ENCODE measurements at regions not wholly inside any gene's neighbourhood (a gene's known extent, or its start where the extent isn't known, plus 50 kb on each side); places are given as distances from the start of the nearest gene placed in this dataset.

GRCh38 chrX:43002526-43003203 lies 224.7 kb upstream of the PPP1R2C start:
- ATAC-seq (ENCODE audit: insufficient read depth, low read depth) (no peak), DNase-seq (no peak)
- Histone ChIP-seq H3K9me3 (ENCODE audit: insufficient read depth, low read length, severe bottlenecking) (no peaks in the 10 kb centered on the region), H4K20me1 (ENCODE audit: insufficient read depth, low read length) (no peaks in the 10 kb centered on the region), H2AFZ (ENCODE audit: low read depth, low read length) (no peak overlapping the region; the same call in 1 of the 2 replicates), H3K36me3 (ENCODE audit: insufficient read depth, low read length) (no peaks in the 10 kb centered on the region), H3K27me3 (ENCODE audit: insufficient read depth, low read length, poor library complexity) (no peaks in the 10 kb centered on the region), H3K4me3 (ENCODE audit: low read depth in 1 of 2, low read length in 2 of 2) (no peak overlapping the region), H3K4me1 (ENCODE audit: insufficient read depth, low read length) (peaks cover 19% of the 10 kb centered on the region), H3K9ac (ENCODE audit: low read depth, low read length) (no peak overlapping the region), H3K4me2 (ENCODE audit: insufficient read depth, low read length) (no peak overlapping the region), H3K79me2 (ENCODE audit: insufficient read depth, low read length) (no peaks in the 10 kb centered on the region), H3K27ac (ENCODE audit: low read length) (no peak overlapping the region)
- TF ChIP-seq EZH2 (IDR thresholded peaks at IDR 0.05; ENCODE audit: borderline replicate concordance, low read depth, low read length, severe bottlenecking) = no peak
- TF ChIP-seq CTCF (IDR thresholded peaks at IDR 0.05; ENCODE audit: borderline replicate concordance, extremely low read depth, low read length, poor library complexity, severe bottlenecking) = no peak

GRCh38 chrX:43003204-43003565 lies 225.2 kb upstream of the PPP1R2C start:
- Histone ChIP-seq H3K27me3 (ENCODE audit: insufficient read depth, low read length, poor library complexity) (no peaks in the 10 kb centered on the region), H3K36me3 (ENCODE audit: insufficient read depth, low read length) (no peaks in the 10 kb centered on the region), H3K4me3 (ENCODE audit: low read depth in 1 of 2, low read length in 2 of 2) (no peak overlapping the region), H4K20me1 (ENCODE audit: insufficient read depth, low read length) (no peaks in the 10 kb centered on the region), H3K9me3 (ENCODE audit: insufficient read depth, low read length, severe bottlenecking) (no peaks in the 10 kb centered on the region), H3K79me2 (ENCODE audit: insufficient read depth, low read length) (no peaks in the 10 kb centered on the region), H3K27ac (ENCODE audit: low read length) (peak overlapping the region; percentile 66; the same call in 1 of the 2 replicates), H2AFZ (ENCODE audit: low read depth, low read length) (no peak overlapping the region), H3K4me1 (ENCODE audit: insufficient read depth, low read length) (peaks cover 19% of the 10 kb centered on the region), H3K4me2 (ENCODE audit: insufficient read depth, low read length) (no peak overlapping the region), H3K9ac (ENCODE audit: low read depth, low read length) (no peak overlapping the region)
- no peak for DNase-seq
- TF ChIP-seq CTCF (IDR thresholded peaks at IDR 0.05; ENCODE audit: borderline replicate concordance, extremely low read depth, low read length, poor library complexity, severe bottlenecking) (no peak), EZH2 (IDR thresholded peaks at IDR 0.05; ENCODE audit: borderline replicate concordance, low read depth, low read length, severe bottlenecking) (no peak)
- no peak for ATAC-seq (ENCODE audit: insufficient read depth, low read depth)

GRCh38 chrX:43003939-43004338 lies 226.0 kb upstream of the PPP1R2C start:
- H3K9me3 ChIP-seq (ENCODE audit: insufficient read depth, low read length, severe bottlenecking) = no peaks in the 10 kb centered on the region
- H2AFZ ChIP-seq (ENCODE audit: low read depth, low read length) = peak overlapping the region; percentile 62; the same call in 1 of the 2 replicates
- no peaks in the 10 kb centered on the region for H3K27me3 ChIP-seq (ENCODE audit: insufficient read depth, low read length, poor library complexity)
- no peak overlapping the region for H3K4me2 ChIP-seq (ENCODE audit: insufficient read depth, low read length)
- H3K79me2 ChIP-seq (ENCODE audit: insufficient read depth, low read length) = no peaks in the 10 kb centered on the region
- peak overlapping the region; percentile 66 for H3K27ac ChIP-seq (ENCODE audit: low read length)
- H3K36me3 ChIP-seq (ENCODE audit: insufficient read depth, low read length) = no peaks in the 10 kb centered on the region
- H4K20me1 ChIP-seq (ENCODE audit: insufficient read depth, low read length) = no peaks in the 10 kb centered on the region
- TF ChIP-seq CTCF (IDR thresholded peaks at IDR 0.05; ENCODE audit: borderline replicate concordance, extremely low read depth, low read length, poor library complexity, severe bottlenecking) (no peak), EZH2 (IDR thresholded peaks at IDR 0.05; ENCODE audit: borderline replicate concordance, low read depth, low read length, severe bottlenecking) (no peak)
- no peak overlapping the region for H3K4me3 ChIP-seq (ENCODE audit: low read depth in 1 of 2, low read length in 2 of 2)
- DNase-seq (no peak), ATAC-seq (ENCODE audit: insufficient read depth, low read depth) (peak; percentile 35; the same call in 1 of the 3 replicates)
- H3K9ac ChIP-seq (ENCODE audit: low read depth, low read length) = no peak overlapping the region
- peaks cover 19% of the 10 kb centered on the region for H3K4me1 ChIP-seq (ENCODE audit: insufficient read depth, low read length)
